HG03354 (cell line): ENCODE measurements at regions not wholly inside any gene's neighbourhood (a gene's known extent, or its start where the extent isn't known, plus 50 kb on each side); places are given as distances from the start of the nearest gene placed in this dataset.

Experiments used
- ATAC-seq: cut with Tn5 transposase; IDR thresholded peaks from one replicate; pipeline ENCODE4 v1.9.1; 2021; ENCODE audit warnings: mild to moderate bottlenecking; ENCODE audit not compliant: unreplicated experiment, poor library complexity, severe bottlenecking

DNA sequence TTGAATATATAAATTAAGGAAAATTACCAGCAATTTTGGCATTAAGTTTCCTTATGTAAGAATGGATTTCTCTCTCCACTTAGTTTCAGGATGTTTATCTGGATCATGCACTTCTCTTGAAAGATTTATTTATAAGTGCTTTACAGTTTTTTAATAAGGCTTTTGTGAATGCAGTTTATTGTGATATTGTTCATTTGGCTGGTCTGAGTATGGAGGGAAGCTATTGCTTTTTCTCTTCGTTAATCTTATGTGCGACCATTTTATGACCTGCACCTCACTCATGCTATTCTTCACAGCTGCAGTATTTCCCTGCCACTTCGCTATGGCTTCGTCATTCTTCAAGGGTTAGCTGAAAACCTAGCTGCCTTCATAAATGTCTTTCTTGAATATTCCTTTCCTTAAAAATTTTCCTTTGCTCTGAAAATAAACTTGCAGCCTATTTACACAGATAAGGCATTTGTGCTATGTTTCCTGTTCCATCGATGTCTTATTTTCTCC is 233.4 kb downstream of the SOCS6 start:
- ATAC-seq: no peak

DNA sequence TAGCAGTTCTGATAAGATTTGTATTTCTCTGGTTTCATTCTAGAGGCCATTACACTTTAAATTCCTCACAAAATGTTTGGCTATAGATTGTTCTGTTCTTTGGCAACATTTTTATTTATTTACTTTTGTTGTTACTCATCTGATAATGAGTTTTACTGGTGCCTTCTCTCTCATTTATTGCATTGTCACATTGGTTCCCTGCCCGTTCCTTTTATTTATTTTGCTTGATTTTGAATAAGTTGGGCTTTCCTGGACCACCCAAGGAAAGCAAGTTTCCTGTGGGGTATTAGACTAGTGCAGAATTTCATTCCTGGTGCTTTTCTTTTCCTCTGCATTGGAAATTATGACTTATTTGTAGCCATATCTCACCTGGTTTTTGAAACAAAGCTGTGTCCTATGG is 232.0 kb downstream of the SOCS6 start:
- no peak for ATAC-seq

GRCh38 chr18:70513502-70514171 is 224.8 kb downstream of the SOCS6 start:
- ATAC-seq: no peak

DNA sequence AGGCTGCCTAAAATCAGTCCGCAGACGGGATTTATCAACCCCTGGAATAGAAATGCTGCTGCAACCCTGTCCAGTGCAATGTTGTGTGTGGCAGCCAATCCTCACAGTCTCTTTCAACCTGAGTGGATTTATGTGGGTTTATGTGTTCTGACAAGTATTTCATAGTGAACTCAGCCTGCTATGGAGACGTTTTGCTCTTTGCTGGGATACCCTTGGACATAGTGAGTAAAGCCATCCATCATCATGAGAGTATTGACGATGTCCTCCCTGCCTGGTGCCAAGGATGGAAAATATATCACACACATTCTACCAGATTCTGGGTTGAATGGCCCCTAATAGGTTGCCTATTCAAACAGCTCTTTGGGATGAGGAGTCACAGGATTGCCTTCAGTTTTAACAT is 219.1 kb downstream of the SOCS6 start:
- no peak for ATAC-seq

GRCh38 chr18:70506511-70506910 is 217.7 kb downstream of the SOCS6 start:
- no peak for ATAC-seq

DNA sequence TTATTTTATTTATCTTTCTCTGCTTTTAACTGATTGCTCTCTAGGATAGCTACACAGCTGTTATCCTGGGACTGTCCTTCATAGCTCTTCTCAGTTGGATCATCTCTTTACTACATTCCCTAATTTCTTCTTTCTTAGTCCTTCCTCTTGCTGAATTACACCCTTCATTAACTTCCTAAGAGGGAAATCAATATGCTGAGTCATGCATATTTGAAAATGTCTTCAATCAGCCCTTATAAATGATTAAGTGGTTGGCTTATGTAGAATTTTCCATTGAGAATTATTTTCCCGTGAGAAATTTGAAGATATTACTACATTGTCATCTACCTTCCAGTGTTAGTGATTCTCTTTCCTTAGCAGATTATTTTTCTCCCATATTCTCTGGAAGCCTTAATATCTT is 214.2 kb downstream of the SOCS6 start:
- ATAC-seq: no peak

GRCh38 chr18:70501358-70501757 is 212.5 kb downstream of the SOCS6 start:
- ATAC-seq: no peak

GRCh38 chr18:70500748-70501147 is 211.9 kb downstream of the SOCS6 start:
- no peak for ATAC-seq

DNA sequence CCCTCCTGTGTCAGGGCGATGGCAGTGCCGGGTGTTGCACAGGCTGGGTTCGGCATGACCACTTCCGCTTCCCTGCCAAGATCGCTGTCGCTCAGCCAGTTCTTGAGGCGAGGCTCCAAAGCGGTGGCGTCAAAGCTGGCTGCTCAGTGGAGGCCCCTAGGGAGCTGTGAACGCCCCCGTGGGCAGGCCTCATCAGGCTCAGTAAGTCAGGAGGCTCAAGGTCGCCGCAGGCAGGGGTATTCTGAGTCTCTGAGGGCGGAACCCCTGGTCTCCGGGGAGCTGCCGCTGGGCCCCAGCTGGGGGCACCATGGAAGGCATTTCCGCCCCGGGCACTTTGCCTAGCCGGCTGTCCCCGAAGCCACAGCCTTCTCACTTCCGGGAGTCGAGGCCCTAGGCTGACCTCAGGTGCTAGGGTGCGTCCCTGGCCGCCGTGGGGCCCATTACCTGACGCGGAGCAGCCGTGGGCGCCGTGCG is 210.4 kb downstream of the SOCS6 start:
- ATAC-seq: no peak

- ATAC-seq: no peak
Measured at GRCh38 chr18:70496353-70497294, 207.8 kb downstream of the SOCS6 start.

DNA sequence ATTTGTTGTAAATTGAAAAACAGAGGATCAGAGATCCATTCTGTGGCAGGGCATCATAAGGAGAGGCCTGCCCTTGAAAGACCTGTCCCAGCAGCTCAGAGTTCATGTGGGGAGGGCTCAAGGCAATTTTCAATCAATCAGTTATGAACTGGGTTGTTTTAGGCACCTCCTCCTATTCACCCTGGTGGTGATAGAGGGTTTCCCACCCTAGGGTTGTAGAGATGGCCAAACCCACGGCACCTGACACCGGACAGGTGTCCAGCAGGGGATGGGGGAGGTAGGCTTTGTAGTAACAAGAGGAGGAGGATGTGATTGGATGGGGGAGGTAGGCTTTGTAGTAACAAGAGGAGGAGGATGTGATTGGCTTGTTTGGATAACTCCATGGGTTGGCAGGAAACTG is 205.7 kb downstream of the SOCS6 start:
- ATAC-seq: peak; percentile 46

- no peak for ATAC-seq
Measured at GRCh38 chr18:70493461-70493860, 204.6 kb downstream of the SOCS6 start.

GRCh38 chr18:70491734-70492348 is 203.0 kb downstream of the SOCS6 start:
- peak; percentile 85 for ATAC-seq

- no peak for ATAC-seq
Measured at GRCh38 chr18:70489986-70490933, 201.4 kb downstream of the SOCS6 start.

- ATAC-seq: no peak
Measured at GRCh38 chr18:70489571-70489970, 200.7 kb downstream of the SOCS6 start.

DNA sequence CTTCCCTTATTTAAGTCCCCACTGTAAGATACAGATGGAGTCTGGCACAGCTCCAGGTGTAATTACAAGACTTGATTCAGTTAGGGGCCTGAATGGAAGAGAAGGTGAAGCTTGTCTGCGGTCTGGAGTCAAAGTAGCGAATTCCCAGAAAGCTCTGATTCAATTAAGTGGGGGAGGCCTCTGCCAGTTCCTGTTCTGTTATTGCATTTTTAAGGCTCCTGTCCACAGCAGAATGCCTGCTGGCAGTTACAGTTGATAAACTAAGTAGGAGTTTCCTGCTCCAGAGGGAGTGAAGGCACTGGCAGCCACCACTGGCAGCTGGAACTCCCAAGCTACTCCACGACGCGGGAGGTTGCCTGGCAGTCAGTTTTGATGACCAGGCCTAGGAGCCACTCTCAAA is 181.1 kb downstream of the SOCS6 start:
- no peak for ATAC-seq

- no peak for ATAC-seq
Measured at GRCh38 chr18:70468861-70469547, 180.2 kb downstream of the SOCS6 start.

GRCh38 chr18:70464343-70465114 is 175.7 kb downstream of the SOCS6 start:
- ATAC-seq: no peak
